GM13976 (cell line): ENCODE measurements at regions not wholly inside any gene's neighbourhood (a gene's known extent, or its start where the extent isn't known, plus 50 kb on each side); places are given as distances from the start of the nearest gene placed in this dataset.
"Not testable (repeated sequence)": the region's sequence is repeated elsewhere in the genome, so short reads cannot be mapped to it uniquely, and the experiment has no call there.

Source experiments
- DNase-seq: peaks from one replicate; pipeline ENCODE4 v3.0.0; 2012; ENCODE audit warnings: low spot score
- CTCF ChIP-seq: IDR thresholded peaks from 2 replicates; pipeline ENCODE4 v1.5.1; 2012; ENCODE audit warnings: borderline replicate concordance, mild to moderate bottlenecking; ENCODE audit not compliant: insufficient read depth; ENCODE audit errors: extremely low read depth, missing control alignments, control extremely low read depth
- in situ Hi-C: fragments of 300-500 bp; cut with MboI; formaldehyde crosslinking; loops from one replicate; pipeline ENCODE4 v1.12.0; 2022; ENCODE audit warnings: low sequenced_read_pairs, mixed read lengths, inconsistent platforms; ENCODE audit not compliant: unreplicated experiment

GRCh38 chr4:1589098-1589497 is 95.0 kb downstream of the FAM53A start:
- in situ Hi-C loops: no loop called here
- DNase-seq: no peak
- no peak for TF ChIP-seq CTCF

GRCh38 chr4:1588306-1588705 is 95.8 kb downstream of the FAM53A start:
- in situ Hi-C loops: no loop called here
- TF ChIP-seq CTCF: no peak
- no peak for DNase-seq

- no peak for DNase-seq
- in situ Hi-C loops: no loop called here
- TF ChIP-seq CTCF: no peak
These were observed 99.6 kb downstream of the FAM53A start for GRCh38 chr4:1584498-1584897.

- no peak for DNase-seq
- in situ Hi-C loops: no loop called here
- TF ChIP-seq CTCF: no peak
These were observed 100.3 kb downstream of the FAM53A start for GRCh38 chr4:1583859-1584258.

- in situ Hi-C loops: no loop called here
- no peak for TF ChIP-seq CTCF
- no peak for DNase-seq
These were observed 100.9 kb downstream of the FAM53A start for GRCh38 chr4:1583051-1583785.

GRCh38 chr4:1582227-1582626 is 101.9 kb downstream of the FAM53A start:
- DNase-seq: no peak
- TF ChIP-seq CTCF: no peak
- in situ Hi-C loops: no loop called here

- DNase-seq: peak; percentile 95
- in situ Hi-C loops: not testable (repeated sequence)
These were observed 102.8 kb downstream of the FAM53A start for GRCh38 chr4:1581164-1581894.

GRCh38 chr4:1580692-1581012 is 103.5 kb downstream of the FAM53A start:
- in situ Hi-C loops, DNase-seq: not testable (repeated sequence)
